Left forelimb (tissue), 1 donor: ENCODE measurements at regions not wholly inside any gene's neighbourhood (a gene's known extent, or its start where the extent isn't known, plus 50 kb on each side); places are given as distances from the start of the nearest gene placed in this dataset.

ENCODE experiments used
- DNase-seq: peaks from one replicate; pipeline ENCODE4 v3.0.0-alpha.2; 2018; ENCODE audit warnings: low spot score

DNA sequence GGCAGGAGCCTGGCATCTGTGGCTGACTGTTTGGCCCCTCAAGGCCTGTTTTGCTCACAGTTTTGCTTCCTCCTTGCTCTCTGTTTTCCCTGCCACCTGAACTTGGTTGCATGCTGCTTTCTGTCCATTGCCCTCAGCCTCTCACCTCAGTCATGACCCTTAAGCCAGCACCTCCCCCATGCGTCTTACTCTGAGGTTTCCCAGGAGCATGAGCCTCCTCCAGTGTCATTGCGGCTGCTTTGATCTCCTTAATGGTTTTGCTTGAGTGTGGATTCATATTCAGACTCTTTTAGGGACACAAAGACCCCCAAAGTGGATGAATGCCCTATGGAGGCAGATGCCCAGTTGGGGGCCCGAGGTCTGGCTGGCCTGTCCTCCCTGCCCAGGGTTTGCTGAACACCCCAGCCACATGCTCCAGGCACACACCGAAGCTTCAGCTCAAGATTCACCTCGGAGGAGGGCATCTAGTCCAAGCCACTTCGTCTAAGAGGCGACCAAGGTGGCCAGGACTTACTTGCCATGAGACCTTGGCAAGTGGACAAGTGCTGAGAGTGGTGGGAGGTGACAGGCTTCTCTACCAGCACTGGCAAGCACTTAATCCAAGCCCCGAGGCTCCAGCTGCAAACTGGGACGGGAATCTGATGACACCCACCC is 95.4 kb upstream of the DIO3 start:
- peak; percentile 50 for DNase-seq

- peak; percentile 41 for DNase-seq
These were observed 94.7 kb upstream of the DIO3 start for GRCh38 chr14:101466456-101467180.

DNA sequence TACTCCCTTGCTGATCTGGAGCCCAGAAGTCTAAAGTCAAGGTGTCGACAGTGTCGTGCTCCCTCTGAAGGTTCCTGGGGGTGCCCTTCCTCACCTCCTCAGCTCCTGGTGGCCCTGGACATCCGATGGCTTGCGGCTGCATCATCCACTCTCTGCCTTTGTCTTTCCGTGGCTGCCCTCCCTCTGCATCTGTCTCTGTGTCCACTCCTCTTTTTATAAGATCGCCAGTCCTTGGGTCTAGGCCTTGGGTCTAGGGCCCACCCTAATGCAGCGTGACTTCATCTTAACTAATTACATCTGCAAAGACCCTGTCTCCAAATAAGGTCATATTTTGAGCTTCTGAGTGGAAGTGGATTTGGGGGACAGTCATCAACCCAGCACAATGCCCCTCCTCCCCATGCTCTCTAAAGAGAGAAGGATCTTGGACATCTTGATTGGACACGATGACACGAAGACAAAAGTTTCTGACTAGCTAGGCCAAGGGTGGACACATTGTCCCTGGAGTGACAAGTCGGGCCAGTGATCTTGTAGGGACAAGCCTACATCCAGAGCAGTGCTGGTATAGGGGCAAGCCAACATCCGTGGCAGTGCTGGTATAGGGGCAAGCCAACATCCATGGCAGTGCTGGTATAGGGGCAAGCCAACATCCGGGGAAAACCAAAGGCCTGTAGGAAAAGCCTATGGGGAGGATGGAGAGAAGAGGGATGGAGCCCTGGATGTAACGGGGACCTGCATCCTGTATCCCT is 93.9 kb upstream of the DIO3 start:
- peak; percentile 38 for DNase-seq

- DNase-seq: peak; percentile 53
These were observed 91.7 kb upstream of the DIO3 start for GRCh38 chr14:101469382-101470247.

DNA sequence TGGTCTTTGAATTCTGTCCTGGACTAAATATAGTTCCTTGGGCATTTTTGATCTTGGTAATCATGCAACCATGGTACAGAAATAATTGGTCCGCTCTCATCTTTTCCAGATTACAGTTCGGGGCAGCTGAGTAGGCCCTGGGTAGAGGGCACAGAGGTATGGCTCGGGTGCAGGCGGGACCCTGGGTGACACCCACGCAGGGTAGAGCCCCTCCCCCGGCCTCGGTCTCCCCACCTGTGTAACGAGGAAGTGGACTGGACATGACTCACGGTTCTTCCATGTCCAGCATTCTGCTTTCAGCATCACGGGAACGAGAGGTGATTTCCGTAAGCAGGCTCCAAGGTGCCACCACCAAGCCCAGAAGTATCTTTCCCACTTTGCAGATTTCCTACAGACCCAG is 91.0 kb upstream of the DIO3 start:
- DNase-seq: peak; percentile 33

- DNase-seq: peak; percentile 40
These were observed 89.4 kb upstream of the DIO3 start for GRCh38 chr14:101471723-101472517.

DNA sequence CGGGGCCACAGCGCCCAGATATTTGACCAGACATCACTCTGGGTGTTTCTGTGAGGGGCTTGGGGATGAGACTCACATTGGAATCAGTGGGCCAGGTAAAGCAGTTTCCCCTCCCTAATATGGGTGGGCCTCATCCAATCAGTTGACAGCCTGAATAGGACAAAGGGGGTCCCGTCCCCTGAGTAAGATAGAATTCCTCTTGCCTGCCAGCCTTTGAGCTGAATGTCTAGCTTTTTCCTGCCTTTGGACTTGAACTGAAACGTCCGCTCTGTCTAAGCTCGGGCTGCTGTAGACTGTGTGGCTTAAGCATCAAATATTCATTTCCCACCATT is 88.8 kb upstream of the DIO3 start:
- peak; percentile 23 for DNase-seq

DNA sequence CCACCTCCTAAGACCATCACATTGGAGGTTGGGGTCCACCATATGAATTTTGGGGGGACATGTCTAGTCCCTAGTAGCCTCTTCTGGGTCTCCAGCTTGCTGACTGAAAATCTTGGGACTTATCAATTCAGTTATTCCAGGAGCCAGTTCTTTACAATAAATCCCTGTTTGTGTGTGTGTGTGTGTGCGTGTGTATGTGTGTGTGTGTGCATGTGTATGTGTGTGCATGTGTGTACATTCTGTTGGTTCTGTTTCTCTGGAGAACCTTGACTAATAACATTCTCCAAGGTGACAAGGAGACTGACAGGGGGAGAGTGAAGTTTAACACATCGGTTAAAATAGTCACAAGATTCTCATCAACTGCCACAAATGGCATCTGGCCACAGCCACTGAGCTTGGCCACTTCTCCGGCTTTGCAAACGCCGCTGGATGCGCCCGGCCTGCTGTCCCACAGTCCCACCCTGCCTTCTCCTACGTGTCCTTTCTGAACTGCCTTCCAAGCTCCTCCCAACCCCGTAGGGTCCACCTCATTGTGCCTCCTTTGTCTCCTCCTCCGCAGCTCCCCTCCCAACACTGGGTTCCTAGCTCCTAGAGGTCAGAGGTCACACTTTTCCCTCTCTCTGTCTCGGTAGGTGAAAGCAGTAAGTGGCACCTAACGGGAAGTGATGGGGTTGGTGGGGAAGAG is 88.1 kb upstream of the DIO3 start:
- peak; percentile 59 for DNase-seq

DNA sequence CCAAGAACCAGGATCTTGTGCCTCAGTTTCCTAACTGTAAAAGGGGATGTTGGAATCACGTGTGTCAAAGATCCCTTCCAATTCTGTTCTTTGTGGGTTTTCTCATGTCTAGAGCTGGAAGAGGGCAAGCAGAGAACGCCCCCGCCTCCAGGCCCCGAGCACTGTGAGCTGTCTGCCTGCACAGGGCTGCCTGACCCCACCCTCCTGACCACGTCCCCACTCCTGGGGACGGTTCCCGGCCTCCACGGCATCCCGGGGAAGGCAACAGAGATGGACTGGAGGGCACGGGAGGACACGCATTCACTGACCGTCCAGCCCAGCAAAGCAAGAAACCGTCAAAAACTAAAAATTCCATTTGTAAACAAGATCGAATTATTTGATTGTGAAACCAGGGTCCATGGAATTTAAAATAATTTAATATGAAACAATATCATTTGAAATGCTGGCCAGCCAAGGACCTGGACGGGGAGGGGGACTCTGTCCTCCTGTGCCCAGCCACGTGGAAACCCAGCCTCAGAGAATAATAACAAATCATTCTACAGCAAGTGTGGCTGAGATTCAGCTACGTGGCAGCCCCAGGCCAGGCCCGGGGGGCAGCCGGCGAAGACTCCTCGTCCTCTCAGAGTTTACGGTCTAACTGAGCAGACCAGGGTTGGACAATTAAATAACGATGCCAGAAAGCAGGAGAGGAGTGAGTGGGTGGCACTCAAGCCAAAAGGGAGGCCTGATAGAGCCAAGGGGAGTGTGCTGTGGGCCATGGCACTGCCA is 87.3 kb upstream of the DIO3 start:
- peak; percentile 42 for DNase-seq

- DNase-seq: peak; percentile 61
These were observed 86.5 kb upstream of the DIO3 start for GRCh38 chr14:101474563-101475455.

DNA sequence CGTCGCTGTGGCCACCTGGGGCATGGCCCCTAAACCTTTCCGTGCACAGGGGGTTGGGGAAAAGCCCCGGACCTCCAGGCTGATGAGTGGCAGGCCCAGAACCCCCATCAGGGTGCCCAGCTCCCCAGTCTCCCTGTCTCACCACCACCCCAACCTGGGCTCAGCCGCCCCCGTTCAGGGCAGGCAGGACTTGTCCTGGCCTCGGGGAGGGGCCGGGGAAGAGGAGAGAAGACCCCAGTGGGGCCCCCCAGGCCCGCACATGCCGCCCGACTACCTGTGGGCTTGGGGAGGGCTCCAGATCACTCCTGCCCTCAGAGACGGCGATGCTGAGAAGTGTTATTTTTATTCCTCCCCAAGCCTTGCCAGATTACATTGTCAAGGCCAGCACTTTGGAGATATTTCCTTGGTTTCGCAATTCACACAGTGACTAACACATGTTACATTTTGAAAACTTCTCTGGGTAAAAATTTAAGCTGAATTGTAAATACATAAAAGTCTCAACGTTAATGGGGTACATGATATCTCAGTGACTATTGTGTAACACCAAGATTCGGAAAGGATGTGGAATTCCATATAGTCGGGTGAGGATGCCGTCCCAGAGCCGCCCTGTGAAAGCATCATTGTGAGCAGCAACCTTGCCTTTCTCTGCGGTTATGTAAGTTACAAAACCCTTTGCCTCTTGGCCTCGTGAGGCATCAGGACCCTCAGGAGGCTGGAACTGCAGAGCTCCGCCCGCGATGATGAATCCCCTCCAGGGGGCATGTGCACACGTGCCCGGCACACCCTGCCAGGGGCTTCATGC is 85.6 kb upstream of the DIO3 start:
- peak; percentile 63 for DNase-seq

DNA sequence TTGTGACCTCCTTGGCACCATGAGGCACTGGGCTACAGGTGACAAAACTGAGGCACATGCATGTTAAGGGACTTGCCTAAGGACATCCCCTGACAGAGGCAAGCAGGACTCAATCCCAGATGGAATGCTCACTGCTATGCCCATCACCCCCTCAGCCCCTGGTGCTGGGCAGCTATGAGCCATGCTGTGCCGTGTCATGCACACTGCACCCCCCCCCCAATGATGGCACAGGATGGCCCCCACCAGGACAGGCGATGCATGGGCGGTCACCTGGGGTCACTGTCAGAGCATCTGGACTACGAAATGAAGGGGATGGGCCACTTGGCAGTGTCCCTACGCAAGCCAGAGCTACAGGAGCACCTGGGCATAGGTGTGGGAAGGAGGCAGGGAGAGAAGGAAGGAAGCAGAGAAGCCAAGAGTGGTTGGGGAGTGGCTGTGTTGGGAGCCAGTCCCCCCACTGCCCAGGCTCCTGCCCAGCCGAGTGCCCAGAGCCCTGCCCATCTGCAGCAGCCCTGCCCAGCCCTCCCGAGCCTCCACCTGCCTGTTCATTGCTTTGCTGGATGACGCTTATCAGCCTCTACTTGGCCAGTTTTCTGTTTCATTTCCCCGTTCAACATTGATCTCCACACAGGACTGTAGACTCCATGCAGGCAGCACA is 84.9 kb upstream of the DIO3 start:
- DNase-seq: no peak

- peak; percentile 57 for DNase-seq
These were observed 84.3 kb upstream of the DIO3 start for GRCh38 chr14:101476916-101477553.

DNA sequence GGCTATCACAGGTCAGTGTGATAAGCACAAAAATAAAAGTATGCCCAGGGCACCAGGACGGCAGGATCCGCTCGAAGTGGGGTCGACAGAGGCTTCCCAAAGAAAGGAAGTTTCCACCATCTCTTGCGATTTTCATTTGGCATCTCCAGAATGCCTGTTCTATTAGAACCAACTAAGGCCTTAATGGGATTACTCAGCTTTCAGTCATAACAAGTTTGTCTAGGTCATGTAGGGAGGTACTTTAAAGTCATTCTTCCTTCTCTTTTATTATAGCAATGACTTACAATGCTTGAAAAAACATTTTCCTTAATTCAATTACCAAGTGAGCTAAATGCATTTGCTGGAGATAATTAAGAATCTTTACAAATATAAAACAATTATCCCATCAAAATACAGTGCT is 83.6 kb upstream of the DIO3 start:
- DNase-seq: peak; percentile 18

- DNase-seq: peak; percentile 34
These were observed 83.2 kb upstream of the DIO3 start for GRCh38 chr14:101478096-101478495.

- peak; percentile 36 for DNase-seq
These were observed 82.4 kb upstream of the DIO3 start for GRCh38 chr14:101478796-101479410.
